ENCODE measurements at regions not wholly inside any gene's neighbourhood (a gene's known extent, or its start where the extent isn't known, plus 50 kb on each side); places are given as distances from the start of the nearest gene placed in this dataset.

GRCh38 chr7:118708741-118709140 lies 484.2 kb downstream of the ANKRD7 start:
- no peak for TF ChIP-seq CTCF (IDR thresholded peaks at IDR 0.05)
- no peak for TF ChIP-seq EZH2 (IDR thresholded peaks at IDR 0.05; ENCODE audit: borderline replicate concordance, insufficient read depth, low read depth, low read length, poor library complexity, severe bottlenecking)
